ENCODE measurements at regions not wholly inside any gene's neighbourhood (a gene's known extent, or its start where the extent isn't known, plus 50 kb on each side); places are given as distances from the start of the nearest gene placed in this dataset.

DNA sequence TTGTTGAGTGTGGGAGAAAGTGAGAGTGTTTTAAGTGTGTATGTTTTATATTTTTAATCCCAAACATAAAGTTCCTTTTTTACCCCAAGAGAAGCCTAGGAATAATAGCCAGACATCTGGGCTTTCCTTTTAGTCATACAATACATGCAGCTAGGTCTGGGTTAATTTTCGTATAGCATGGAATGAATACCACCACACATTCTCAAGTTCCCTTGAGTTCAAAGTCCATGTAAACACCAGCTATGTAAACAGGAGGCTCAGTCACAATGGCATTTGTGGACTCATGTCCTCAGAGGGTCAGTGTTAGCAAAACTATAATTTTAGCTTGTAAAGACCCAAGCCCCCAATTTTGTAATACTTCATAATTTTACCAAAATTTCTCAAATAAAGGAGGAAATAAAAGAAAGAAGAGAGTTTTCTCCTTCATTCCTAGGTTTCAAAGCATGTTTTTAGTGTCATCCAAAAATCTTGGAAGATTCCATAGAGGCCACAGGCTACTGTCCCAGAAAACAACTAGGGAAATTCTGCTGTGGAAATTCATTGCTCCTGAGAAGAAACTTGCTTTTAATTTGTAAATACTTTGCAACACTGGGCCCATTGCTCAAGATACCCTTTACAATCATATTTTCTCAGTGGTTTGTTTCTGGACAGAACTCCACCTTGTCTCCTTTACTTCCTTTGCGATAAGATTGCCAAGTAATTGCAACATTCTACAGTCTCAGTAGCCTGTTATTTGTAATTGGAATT is 671.2 kb downstream of the COL12A1 start (continued):
- TF ChIP-seq, protein P1, sequence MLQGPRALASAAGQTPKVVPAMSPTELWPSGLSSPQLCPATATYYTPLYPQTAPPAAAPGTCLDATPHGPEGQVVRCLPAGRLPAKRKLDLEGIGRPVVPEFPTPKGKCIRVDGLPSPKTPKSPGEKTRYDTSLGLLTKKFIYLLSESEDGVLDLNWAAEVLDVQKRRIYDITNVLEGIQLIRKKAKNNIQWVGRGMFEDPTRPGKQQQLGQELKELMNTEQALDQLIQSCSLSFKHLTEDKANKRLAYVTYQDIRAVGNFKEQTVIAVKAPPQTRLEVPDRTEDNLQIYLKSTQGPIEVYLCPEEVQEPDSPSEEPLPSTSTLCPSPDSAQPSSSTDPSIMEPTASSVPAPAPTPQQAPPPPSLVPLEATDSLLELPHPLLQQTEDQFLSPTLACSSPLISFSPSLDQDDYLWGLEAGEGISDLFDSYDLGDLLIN (CRISPR knock-in tag; IDR thresholded peaks at IDR 0.05; ENCODE audit: borderline replicate concordance): no peak
- TF ChIP-seq, protein P2, sequence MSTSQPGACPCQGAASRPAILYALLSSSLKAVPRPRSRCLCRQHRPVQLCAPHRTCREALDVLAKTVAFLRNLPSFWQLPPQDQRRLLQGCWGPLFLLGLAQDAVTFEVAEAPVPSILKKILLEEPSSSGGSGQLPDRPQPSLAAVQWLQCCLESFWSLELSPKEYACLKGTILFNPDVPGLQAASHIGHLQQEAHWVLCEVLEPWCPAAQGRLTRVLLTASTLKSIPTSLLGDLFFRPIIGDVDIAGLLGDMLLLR (CRISPR knock-in tag; IDR thresholded peaks at IDR 0.05): no peak
- TF ChIP-seq, protein P3, sequence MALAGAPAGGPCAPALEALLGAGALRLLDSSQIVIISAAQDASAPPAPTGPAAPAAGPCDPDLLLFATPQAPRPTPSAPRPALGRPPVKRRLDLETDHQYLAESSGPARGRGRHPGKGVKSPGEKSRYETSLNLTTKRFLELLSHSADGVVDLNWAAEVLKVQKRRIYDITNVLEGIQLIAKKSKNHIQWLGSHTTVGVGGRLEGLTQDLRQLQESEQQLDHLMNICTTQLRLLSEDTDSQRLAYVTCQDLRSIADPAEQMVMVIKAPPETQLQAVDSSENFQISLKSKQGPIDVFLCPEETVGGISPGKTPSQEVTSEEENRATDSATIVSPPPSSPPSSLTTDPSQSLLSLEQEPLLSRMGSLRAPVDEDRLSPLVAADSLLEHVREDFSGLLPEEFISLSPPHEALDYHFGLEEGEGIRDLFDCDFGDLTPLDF (CRISPR knock-in tag; IDR thresholded peaks at IDR 0.05): no peak
- TF ChIP-seq ZNF501 (CRISPR knock-in tag; IDR thresholded peaks at IDR 0.05) (no peak), HES4 (CRISPR knock-in tag; IDR thresholded peaks at IDR 0.05; ENCODE audit: borderline replicate concordance) (no peak), NCOA1 (CRISPR knock-in tag; IDR thresholded peaks at IDR 0.05) (no peak), ZFP1 (CRISPR knock-in tag; IDR thresholded peaks at IDR 0.05) (0 out of 2 replicates have a peak, but pooled peaks have one; percentile 42), HOXD1 (CRISPR knock-in tag; IDR thresholded peaks at IDR 0.05) (peak; percentile 43; the same call in 1 of the 2 replicates), KLF11 (CRISPR knock-in tag; IDR thresholded peaks at IDR 0.05) (peak; percentile 54; the same call in 1 of the 2 replicates), ZC3H13 (CRISPR knock-in tag; IDR thresholded peaks at IDR 0.05) (no peak), ZNF543 (CRISPR knock-in tag; IDR thresholded peaks at IDR 0.05) (no peak), MYNN (CRISPR knock-in tag; IDR thresholded peaks at IDR 0.05; ENCODE audit: low read depth) (no peak), MAFK (conservative IDR thresholded peaks at IDR 0.05 in 1 of 2, IDR thresholded peaks at IDR 0.05 in 1 of 2; ENCODE audit: low read length in 2 of 2) (no peak), KLF16 (CRISPR knock-in tag; IDR thresholded peaks at IDR 0.05) (peak in 1 of 2 experiments; percentile 62; a peak in 1 of 4 replicates), ETV5 (CRISPR knock-in tag; IDR thresholded peaks at IDR 0.05; ENCODE audit: borderline replicate concordance) (peak; percentile 72; the same call in 1 of the 2 replicates), RFXAP (CRISPR knock-in tag; IDR thresholded peaks at IDR 0.05; ENCODE audit: borderline replicate concordance) (no peak), SP1 (IDR thresholded peaks at IDR 0.05) (no peak), SP1 (CRISPR knock-in tag; IDR thresholded peaks at IDR 0.05) (0 out of 2 replicates have a peak, but pooled peaks have one; percentile 17)
- TF ChIP-seq, protein P4, sequence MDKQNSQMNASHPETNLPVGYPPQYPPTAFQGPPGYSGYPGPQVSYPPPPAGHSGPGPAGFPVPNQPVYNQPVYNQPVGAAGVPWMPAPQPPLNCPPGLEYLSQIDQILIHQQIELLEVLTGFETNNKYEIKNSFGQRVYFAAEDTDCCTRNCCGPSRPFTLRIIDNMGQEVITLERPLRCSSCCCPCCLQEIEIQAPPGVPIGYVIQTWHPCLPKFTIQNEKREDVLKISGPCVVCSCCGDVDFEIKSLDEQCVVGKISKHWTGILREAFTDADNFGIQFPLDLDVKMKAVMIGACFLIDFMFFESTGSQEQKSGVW (CRISPR knock-in tag; IDR thresholded peaks at IDR 0.05; ENCODE audit: borderline replicate concordance): no peak
- TF ChIP-seq, protein P5, sequence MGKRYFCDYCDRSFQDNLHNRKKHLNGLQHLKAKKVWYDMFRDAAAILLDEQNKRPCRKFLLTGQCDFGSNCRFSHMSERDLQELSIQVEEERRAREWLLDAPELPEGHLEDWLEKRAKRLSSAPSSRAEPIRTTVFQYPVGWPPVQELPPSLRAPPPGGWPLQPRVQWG (CRISPR knock-in tag; IDR thresholded peaks at IDR 0.05; ENCODE audit: borderline replicate concordance, low read depth): no peak
- TF ChIP-seq, protein P6, sequence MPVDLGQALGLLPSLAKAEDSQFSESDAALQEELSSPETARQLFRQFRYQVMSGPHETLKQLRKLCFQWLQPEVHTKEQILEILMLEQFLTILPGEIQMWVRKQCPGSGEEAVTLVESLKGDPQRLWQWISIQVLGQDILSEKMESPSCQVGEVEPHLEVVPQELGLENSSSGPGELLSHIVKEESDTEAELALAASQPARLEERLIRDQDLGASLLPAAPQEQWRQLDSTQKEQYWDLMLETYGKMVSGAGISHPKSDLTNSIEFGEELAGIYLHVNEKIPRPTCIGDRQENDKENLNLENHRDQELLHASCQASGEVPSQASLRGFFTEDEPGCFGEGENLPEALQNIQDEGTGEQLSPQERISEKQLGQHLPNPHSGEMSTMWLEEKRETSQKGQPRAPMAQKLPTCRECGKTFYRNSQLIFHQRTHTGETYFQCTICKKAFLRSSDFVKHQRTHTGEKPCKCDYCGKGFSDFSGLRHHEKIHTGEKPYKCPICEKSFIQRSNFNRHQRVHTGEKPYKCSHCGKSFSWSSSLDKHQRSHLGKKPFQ (CRISPR knock-in tag; IDR thresholded peaks at IDR 0.05; ENCODE audit: insufficient replicate concordance): no peak
- TF ChIP-seq, protein P7, sequence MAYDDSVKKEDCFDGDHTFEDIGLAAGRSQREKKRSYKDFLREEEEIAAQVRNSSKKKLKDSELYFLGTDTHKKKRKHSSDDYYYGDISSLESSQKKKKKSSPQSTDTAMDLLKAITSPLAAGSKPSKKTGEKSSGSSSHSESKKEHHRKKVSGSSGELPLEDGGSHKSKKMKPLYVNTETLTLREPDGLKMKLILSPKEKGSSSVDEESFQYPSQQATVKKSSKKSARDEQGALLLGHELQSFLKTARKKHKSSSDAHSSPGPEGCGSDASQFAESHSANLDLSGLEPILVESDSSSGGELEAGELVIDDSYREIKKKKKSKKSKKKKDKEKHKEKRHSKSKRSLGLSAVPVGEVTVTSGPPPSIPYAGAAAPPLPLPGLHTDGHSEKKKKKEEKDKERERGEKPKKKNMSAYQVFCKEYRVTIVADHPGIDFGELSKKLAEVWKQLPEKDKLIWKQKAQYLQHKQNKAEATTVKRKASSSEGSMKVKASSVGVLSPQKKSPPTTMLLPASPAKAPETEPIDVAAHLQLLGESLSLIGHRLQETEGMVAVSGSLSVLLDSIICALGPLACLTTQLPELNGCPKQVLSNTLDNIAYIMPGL (CRISPR knock-in tag; IDR thresholded peaks at IDR 0.05; ENCODE audit: borderline replicate concordance in 1 of 2, low read depth in 1 of 2): no peak

Measured in HepG2 (cell line).